DMS153 treated with DMSO at 0.1 percent for 48 hours (cell line): ENCODE measurements at regions not wholly inside any gene's neighbourhood (a gene's known extent, or its start where the extent isn't known, plus 50 kb on each side); places are given as distances from the start of the nearest gene placed in this dataset.

ENCODE experiments used
- DNase-seq: peaks from one replicate; lab custom pipeline; 2025; ENCODE audit not compliant: unreplicated experiment; lab: John Stamatoyannopoulos, UW

DNA sequence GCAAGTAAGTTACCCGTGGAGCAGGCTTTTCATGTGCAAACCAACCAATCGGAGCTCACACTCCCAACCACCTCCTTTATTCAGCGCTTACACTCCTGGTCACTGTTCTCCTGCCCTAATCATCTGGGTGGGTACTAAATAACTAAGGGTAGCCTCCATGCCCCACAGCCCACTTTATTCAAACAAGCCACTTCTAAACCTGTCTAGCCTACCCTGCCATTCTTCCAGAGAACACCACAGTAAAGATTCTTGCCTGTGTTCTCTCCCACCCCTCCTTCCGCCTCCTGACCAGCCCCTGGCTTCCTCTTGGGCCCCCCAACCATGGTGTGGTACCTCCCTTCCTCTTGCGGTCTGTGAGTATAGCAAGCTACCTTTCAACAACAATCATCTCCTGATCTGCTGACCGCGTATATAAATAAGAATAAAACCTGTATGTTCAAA, 581.9 kb downstream of the VRK1 start:
- no peak for DNase-seq

DNA sequence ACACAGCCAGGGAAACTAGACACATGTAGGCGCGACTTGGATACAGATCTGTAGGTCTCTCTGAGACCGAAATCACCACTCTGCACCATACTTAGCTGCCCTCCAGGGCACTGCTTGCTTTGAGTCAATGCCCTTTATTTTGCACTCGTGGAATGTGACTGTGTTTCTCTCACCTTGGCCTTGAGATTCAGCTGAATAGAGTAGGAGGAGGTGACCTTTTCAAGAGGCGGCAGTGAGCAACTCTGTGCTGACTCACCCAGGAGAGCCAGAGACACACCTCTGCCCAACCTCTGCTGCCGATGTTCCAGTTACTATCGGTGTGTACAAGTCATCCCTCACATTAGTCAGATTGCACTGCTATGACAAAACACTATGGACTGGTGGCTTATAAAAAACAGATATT, 583.4 kb downstream of the VRK1 start:
- DNase-seq = no peak

DNA sequence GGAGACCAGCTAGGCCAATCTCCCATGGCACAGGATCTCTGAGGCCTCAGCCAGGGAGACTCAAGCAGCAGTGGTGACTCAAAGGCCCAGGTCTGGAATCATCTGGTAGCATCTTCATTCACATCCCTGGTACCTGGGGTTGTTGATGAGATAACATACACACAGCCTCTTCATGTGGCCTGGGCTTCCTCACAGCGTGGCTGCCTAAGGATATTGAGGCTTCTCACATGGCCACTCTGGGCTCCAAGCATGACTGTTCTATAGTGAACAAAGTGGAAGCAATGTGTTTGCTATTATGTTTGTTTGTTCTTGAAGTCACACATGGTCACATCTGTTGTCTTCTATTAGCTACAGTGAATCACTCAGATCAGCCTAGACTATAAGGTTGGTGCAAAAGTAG, 584.1 kb downstream of the VRK1 start:
- no peak for DNase-seq

- no peak for DNase-seq
These were observed 585.5 kb downstream of the VRK1 start for GRCh38 chr14:97382616-97383226.

DNA sequence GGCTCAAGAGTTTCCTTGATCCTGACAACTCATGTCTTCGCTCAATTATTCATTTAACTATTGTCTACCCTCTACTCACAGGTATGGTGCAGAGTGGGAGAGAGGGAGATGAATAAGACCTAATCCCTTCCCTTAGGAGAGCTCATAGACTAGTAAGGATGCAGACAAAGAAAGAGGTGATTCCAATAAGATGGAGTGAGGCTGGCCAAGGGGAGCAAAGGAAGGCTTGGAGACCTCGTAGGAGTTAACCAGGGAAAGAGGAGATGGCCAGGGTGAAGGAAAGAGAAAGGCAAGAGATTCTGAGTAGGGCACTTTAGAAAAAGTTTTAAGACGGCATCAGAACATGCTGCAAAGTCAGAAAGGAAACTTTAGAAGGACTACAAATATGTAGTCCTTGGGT, 588.5 kb downstream of the VRK1 start:
- DNase-seq = no peak

DNA sequence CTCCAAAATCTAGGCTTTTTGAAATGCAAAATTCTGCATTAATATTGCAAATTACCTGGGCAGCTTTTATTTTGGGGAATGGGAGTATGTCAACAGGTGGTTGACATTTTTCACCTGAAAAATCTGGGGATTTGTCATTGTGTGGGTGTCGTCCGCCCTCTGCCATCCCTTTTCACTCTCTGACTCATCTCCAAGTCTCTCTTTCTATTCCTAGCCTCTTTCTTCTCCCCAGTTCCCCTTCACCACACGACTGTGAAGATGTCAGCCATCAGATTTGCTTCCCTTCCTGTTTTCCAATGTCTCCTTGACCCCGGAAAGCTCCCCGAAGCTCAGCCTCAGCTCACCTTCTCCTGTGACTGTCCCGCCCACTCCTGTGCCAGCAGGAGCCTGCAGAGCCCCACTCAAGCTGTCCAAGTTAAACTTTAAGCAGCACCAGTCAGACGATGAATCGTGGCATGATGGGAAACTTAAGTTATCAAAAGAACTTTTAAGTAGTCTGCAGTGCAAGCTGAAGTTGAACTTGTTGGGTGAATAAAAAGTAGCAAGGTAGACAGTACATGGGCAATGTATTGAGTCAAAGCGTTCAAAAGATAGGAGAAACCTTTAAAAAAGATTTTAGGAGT, 590.2 kb downstream of the VRK1 start:
- no peak for DNase-seq

DNA sequence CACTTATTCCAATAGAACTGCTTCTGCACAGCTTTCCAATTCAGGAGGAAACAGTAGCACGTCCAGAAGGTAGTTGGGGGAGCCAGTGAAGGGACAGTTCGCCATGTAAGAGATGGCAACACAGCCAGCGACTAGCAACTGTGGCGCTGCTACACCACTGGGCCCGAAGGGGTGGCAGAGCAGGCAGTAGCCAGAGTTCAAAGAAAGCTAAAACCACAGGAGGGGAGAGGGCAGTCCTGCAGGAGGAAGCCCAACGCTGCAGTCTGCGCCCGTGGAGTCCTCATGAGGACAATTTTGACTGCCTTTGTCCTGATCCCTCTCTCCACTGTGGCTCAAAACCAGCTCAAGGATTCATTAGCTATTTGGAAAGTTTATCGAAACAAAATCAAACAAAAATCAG, 591.2 kb downstream of the VRK1 start:
- DNase-seq = no peak

GRCh38 chr14:97390096-97390724, 593.0 kb downstream of the VRK1 start:
- no peak for DNase-seq

DNA sequence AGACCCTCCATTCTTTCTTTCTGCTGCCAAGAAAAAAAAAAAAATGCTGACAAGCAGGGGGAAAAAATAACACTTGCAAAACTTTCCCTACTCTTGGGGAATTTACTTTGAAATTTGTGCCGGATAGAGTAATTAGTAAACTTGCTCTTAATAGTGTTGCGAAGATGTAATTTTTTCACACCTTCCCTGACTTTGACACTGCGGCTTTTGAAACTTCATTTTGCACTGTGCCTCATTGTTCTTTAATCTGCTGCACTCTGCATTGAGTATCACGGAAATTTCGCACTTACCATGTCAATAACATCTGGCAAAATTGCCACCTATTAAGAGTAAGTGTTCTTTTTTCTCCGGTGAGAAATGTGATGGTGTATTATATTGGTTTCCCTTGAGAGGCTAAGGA, 596.1 kb downstream of the VRK1 start:
- DNase-seq = no peak

DNA sequence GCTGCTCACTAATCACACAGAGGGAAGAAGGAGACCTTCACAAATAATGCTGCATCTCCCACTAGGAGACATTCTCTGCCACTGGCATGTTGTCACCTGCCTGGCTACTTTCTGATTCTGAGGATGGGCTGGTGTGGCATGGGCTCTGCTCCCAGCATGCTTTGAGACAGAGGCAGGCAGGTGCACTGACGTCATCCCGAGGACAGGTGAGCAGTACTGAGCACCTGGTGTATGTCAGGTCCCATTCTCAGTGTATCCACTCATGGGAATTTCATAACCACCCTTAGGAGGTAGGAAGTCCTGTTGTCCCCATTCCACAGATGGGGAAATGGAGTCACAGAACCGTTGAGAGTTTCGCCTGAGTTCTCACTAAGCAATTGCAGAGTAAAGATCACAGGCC, 597.9 kb downstream of the VRK1 start:
- DNase-seq = no peak

GRCh38 chr14:97401714-97402113, 604.5 kb downstream of the VRK1 start:
- no peak for DNase-seq

- DNase-seq = no peak
These were observed 605.1 kb downstream of the VRK1 start for GRCh38 chr14:97402279-97402678.

DNA sequence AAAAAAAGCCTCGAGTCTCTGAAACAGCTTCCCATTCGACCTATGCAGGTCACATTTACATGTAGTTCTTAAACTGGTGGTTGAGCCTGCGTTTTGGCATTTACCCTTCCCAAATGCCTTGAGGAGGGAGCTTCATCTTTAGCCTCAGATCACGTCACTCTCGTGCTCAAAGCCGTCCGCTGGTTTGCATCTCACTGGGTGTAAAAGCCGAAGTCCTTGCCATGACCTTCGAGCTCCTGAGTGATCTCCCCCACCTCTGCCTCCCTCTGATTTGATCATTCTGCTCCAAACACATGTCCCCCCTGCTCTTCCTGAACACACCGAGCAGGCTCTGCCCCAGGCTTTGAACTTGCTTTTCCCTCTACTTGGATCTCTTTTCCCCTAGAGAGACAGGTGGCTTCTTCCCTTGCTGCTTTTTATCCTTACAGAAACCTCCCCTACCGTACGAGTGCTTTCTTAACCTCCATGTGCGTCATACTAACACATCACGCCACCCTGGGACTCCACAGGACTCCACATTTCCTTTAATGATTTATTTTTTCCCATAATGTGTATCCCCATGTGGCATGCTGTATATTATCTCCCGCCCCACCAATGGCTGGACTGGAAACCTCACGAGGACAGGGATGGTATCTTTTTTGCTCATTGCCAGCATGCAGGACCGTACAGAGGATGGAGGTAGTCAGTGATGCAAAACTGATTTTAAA, 610.7 kb downstream of the VRK1 start:
- DNase-seq = no peak

DNA sequence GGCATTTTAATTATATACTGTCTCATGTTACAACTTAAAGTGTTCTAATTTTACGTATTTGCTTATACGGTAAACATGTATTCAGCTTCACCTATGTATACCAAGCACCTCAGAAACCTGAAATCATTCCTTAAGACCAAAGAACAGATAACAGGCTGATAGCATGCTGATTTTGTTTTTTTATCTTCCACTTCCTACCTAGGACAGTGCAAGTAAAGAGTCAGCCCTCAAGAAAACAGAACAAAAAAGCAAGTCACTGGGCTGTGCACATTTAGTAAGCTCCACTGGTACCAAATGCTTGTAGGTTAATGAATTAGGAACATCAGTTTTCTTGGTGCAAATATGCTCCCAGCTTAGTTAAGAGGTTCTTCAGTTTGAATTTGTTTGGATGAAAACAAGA, 611.3 kb downstream of the VRK1 start:
- no peak for DNase-seq

DNA sequence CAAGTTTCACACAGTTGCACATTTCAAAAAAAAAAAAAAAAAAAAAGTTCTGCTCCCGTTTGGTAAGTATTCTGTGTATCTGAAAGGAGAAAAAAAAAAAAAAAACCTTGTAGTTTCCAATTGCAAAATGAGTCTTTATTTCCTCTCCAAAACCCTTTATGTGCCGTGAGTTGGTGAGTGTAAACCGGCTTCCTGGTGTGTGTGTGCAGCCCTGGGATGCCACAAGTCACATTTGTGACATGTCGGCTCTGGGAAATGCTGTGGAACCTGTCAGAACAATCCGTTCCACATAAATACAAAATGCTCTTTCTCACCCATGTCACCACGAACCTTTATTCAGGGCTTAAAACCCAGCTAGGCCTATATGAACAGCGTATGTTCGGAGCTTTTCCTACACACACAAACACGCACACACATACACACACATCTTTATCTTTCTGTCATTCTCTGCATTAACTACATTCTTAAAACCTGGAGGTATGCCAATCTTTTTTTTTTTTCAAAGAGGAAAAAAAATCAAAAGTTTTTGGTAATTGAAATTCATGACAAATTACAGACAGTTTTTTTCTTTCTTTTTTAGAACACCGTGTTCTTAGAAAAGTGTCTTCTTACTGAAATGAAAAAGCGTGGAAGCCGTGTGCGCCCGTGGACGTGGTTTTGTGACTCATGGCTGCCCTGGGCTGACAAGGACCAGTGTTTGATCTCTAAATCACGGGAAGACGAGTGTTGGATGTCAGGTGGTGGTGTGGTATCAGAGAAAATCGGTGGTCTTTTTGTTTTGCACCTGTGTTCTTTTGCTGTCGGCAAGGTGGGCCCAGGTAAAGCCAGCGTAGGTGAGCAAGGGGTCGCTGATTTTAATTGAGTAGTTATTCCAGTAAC, 612.0 kb downstream of the VRK1 start:
- DNase-seq = no peak

- DNase-seq = no peak
These were observed 613.8 kb downstream of the VRK1 start for GRCh38 chr14:97410667-97411620.

- DNase-seq = no peak
These were observed 614.9 kb downstream of the VRK1 start for GRCh38 chr14:97411938-97412612.

DNA sequence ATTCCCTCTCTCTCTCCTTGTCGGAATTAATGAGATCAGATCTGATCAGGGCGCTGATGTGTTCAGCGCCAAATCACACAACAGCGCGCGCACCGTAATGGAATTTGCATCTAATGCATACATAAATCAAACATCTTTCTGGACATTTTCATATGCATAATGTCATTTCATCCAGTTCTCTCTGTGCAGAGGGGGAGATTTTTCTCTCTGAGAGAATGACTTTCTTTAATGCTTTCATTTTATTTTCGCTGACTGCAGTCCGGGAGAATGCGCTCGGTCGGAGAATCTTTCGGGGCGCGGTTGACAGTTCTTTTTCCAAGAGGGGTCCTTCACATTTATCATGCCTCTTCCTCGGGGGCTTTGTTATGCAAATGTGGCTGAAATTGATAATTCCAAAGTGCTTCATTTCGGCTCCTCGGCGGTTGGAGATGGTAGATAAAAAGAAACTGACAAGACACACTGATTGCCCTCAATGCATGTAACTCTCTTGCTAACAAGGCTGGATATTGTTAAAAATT, 615.9 kb downstream of the VRK1 start:
- DNase-seq = no peak
